C4-2B (cell line): ENCODE measurements at regions not wholly inside any gene's neighbourhood (a gene's known extent, or its start where the extent isn't known, plus 50 kb on each side); places are given as distances from the start of the nearest gene placed in this dataset.

Experiments
- H3K27ac ChIP-seq: fragments of 450-650 bp; 2 replicates; pipeline ENCODE4 v1.5.1; 2017
- CTCF ChIP-seq: fragments of 450-650 bp; conservative IDR thresholded peaks from 2 replicates; pipeline ENCODE4 v1.5.1; 2017; ENCODE audit warnings: mild to moderate bottlenecking
- ZFX ChIP-seq: fragments of 450-650 bp; IDR thresholded peaks from 2 replicates; pipeline ENCODE4 v1.6.1; 2017

- no peak overlapping the region for H3K27ac ChIP-seq
- TF ChIP-seq ZFX (no peak), CTCF (no peak)
These were observed 1358.7 kb upstream of the NRXN1 start for GRCh38 chr2:52390651-52391050.

- TF ChIP-seq ZFX (no peak), CTCF (no peak)
- no peak overlapping the region for H3K27ac ChIP-seq
These were observed 1356.1 kb upstream of the NRXN1 start for GRCh38 chr2:52387937-52388590.

- no peak for TF ChIP-seq CTCF
- no peak for TF ChIP-seq ZFX
- no peak overlapping the region for H3K27ac ChIP-seq
These were observed 1354.6 kb upstream of the NRXN1 start for GRCh38 chr2:52386433-52387030.

GRCh38 chr2:52383541-52383940, 1351.6 kb upstream of the NRXN1 start:
- no peak for TF ChIP-seq ZFX
- no peak for TF ChIP-seq CTCF
- H3K27ac ChIP-seq, result no peak overlapping the region

GRCh38 chr2:52369178-52369577, 1337.2 kb upstream of the NRXN1 start:
- TF ChIP-seq ZFX (no peak), CTCF (no peak)
- no peak overlapping the region for H3K27ac ChIP-seq

- H3K27ac ChIP-seq, result no peak overlapping the region
- TF ChIP-seq ZFX (no peak), CTCF (no peak)
These were observed 1336.2 kb upstream of the NRXN1 start for GRCh38 chr2:52368141-52368540.

- TF ChIP-seq CTCF (no peak), ZFX (no peak)
- H3K27ac ChIP-seq, result no peak overlapping the region
These were observed 1334.0 kb upstream of the NRXN1 start for GRCh38 chr2:52365946-52366345.
